HG03139 (cell line): ENCODE measurements at regions not wholly inside any gene's neighbourhood (a gene's known extent, or its start where the extent isn't known, plus 50 kb on each side); places are given as distances from the start of the nearest gene placed in this dataset.

Source experiments
- ATAC-seq: cut with Tn5 transposase; IDR thresholded peaks from one replicate; pipeline ENCODE4 v1.9.1; 2021; ENCODE audit not compliant: unreplicated experiment

DNA sequence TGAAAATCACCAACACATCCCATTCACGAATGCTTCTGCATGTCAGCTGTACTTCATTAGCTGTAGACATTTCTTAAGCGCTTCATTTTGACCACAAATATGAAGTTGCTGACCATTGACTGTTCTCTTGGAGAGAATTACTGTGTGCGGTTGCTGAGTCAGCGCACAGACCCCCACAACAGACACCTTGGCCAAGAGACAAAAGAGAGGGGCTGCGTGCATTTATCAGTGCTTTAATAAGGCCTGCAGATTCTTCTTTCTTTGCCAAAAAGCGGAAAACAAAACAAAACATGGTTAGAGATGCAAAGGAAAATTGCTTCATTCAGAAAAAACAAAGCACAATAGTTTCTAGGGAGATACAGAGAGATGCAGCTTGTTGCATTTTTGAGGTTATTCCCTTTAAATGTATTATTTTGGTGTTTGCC lies 174.7 kb downstream of the ACKR3 start:
- ATAC-seq: no peak

DNA sequence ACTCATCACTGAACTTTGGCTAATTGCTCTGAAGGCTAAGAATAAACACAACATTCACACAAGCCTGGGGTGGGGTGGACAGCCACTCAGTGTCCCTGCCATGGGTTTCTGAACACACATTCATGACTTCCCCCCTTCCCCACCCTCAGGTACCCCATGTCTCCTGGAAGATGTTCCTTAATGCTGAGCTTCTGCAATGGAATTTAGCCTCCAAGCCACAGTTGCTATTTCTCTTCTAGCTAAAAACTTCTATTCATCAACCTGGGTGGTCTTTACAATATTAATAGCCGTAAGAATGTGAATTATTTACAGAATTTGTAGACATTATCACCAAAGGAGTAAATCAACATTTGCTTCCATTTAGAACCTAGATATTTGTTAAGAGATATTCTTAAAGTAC lies 175.1 kb downstream of the ACKR3 start:
- ATAC-seq: no peak

- no peak for ATAC-seq
Measured at GRCh38 chr2:236745420-236746210, 176.0 kb downstream of the ACKR3 start.

GRCh38 chr2:236746833-236747232 lies 177.2 kb downstream of the ACKR3 start:
- ATAC-seq: no peak

GRCh38 chr2:236747426-236747825 lies 177.8 kb downstream of the ACKR3 start:
- ATAC-seq: no peak

DNA sequence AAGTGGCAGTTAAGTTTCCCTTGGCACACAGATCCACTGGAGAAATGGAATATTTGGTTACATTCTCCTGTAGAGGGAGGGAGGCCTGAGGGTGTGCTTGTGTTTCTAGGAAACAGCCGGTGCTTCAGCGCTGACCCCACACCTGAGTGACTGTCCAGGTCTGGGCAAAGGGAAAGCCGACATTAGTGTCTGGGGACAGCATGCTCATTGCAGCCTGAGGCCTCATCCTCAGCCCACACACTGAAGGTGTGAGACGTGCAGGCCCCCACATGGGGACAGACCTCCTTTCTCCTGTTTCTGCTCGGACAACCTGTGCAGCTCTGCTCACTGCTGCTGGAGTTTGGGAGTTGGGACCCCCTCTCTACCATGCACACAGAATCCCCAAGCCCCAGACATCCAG lies 178.3 kb downstream of the ACKR3 start:
- no peak for ATAC-seq

- no peak for ATAC-seq
Measured at GRCh38 chr2:236748385-236748784, 178.8 kb downstream of the ACKR3 start.

DNA sequence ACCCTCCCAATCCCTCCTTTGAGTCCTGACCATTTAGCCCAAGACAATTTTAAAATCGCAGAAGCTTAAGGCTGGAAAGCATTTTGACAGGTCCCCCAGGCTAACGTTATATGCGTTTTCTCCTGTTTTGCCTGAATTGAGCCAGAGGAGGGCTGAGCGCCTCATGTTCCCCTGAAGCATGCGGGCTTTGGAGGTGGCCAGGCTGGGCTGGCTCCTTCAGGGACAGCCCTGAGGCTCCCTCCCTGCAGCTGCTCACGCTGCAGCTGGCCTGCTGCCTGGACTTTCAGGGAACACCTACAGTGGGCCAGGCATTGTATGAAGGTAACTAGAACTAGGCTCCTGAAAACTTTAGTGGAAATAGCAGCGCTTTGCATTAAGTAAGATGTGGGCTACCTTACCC lies 179.2 kb downstream of the ACKR3 start:
- no peak for ATAC-seq

DNA sequence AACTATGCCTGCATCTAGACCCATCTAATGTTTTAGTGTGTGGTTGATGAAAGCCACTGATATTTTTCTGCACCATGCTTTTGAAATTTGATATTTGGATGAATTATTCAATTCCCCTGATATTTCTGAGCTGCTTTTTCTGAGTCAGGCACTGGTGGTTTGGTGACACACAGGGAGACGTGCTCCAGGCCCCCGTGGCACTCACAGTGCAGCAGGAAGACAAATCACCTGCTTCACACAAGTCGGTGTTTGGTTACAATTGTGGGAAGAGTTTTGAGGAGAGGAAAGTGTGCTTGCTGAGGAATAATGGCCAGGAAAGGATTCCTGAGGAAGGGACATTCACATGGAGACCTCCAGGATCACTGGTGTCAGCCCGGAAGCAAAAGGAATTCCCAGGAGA lies 179.7 kb downstream of the ACKR3 start:
- no peak for ATAC-seq

DNA sequence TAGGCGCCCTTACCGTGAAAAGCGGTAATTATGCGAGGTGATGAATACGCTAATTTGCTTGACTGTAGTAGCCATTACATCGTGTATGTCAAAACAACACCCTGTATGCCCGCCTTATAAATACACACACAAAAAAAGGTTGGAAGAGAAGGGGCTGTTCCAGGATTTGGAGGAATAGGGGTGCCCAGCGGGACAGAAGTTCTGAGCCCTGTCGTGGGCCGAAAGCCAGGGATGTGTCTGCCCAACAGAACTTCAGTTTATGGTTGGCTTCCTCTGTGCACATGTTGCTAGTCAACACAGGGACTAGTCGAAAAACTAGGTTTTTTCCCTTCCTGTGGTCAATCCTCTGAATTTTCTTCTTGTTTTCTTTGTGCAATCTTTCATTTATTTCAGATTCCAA lies 182.5 kb downstream of the ACKR3 start:
- no peak for ATAC-seq

DNA sequence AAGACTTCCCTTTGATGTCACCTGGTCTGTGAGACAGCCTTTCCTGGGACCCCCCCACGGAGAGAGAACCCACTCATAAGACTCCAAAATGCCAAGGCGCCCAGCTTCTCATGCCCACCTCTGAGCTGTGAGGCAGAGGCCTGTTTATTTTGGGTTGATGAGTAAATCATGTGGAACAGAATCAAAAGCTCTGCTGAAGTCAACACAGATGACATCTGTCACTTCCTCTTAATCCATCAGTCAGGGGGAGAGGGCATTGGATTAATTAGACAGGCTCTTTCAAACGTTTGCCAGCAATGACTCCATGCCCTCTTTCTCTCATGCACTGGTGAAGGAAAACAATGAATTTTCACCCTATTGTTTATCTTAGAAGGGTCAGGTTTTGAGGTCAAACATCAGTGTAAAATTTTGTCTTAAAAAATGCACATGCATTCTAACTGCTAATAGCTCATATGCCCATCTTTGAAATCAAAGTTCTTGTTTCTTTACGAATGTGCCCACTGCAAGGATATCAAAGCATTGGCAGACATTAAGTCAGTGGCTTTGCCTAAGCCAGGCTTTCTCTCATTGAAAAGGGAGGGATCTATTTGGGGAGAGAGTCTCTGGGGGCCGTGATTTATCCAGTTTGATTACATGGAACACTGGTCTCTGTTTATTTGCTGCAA lies 184.1 kb downstream of the ACKR3 start:
- no peak for ATAC-seq

GRCh38 chr2:236754271-236754944 lies 184.8 kb downstream of the ACKR3 start:
- no peak for ATAC-seq

GRCh38 chr2:236755278-236755840 lies 185.7 kb downstream of the ACKR3 start:
- ATAC-seq: no peak

- no peak for ATAC-seq
Measured at GRCh38 chr2:236758406-236758805, 188.8 kb downstream of the ACKR3 start.

GRCh38 chr2:236760246-236760645 lies 190.6 kb downstream of the ACKR3 start:
- no peak for ATAC-seq

GRCh38 chr2:236761358-236761757 lies 191.7 kb downstream of the ACKR3 start:
- ATAC-seq: no peak

- no peak for ATAC-seq
Measured at GRCh38 chr2:236762628-236763027, 193.0 kb downstream of the ACKR3 start.

GRCh38 chr2:236763857-236764256 lies 194.2 kb downstream of the ACKR3 start:
- ATAC-seq: no peak

GRCh38 chr2:236764716-236765115 lies 195.1 kb downstream of the ACKR3 start:
- ATAC-seq: no peak

DNA sequence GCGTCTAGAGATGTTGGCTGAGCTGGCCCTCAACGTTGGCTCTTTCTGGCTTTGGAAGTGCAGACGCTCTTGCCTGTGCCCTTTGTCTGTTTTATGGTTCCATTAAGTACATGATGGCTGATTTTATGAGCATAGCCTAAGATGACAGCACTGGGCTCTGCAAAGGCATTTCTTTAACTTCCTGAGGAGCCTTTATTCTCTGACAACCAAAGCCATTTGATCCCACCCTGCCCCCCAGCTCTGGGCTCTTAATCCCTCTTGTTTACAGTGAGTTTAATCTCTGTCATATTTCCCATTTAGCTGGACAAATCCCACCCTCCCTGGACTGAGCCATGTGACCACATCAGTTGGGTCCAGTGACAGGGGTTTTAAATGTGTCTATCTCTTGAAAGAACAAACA lies 195.9 kb downstream of the ACKR3 start:
- no peak for ATAC-seq

- no peak for ATAC-seq
Measured at GRCh38 chr2:236766850-236767249, 197.2 kb downstream of the ACKR3 start.

- ATAC-seq: no peak
Measured at GRCh38 chr2:236767941-236768340, 198.3 kb downstream of the ACKR3 start.
